H1 (cell line): ENCODE measurements at regions not wholly inside any gene's neighbourhood (a gene's known extent, or its start where the extent isn't known, plus 50 kb on each side); places are given as distances from the start of the nearest gene placed in this dataset.

Experiments
- ATF2 ChIP-seq: IDR thresholded peaks from 2 replicates; pipeline ENCODE4 v1.6.1; 2012; ENCODE audit warnings: low read length, inconsistent platforms
- ATF3 ChIP-seq: IDR thresholded peaks from 2 replicates; pipeline ENCODE4 v1.6.1; 2011; ENCODE audit warnings: low read depth, mild to moderate bottlenecking, low read length; ENCODE audit not compliant: insufficient read depth
- CHD2 ChIP-seq: IDR thresholded peaks from 2 replicates; pipeline ENCODE4 v1.6.1; 2012; ENCODE audit warnings: low read length, improper control_type of control experiment
- CREB1 ChIP-seq: IDR thresholded peaks from 2 replicates; pipeline ENCODE4 v1.6.1; 2012; ENCODE audit warnings: inconsistent platforms
- CTCF ChIP-seq, 3 experiments: IDR thresholded peaks; 1 replicate in 2 of 3; 2 replicates in 1 of 3; pipeline versions ENCODE4 v1.5.1 to v1.6.1; 2011; ENCODE audit warnings: low read length in 3 of 3, mild to moderate bottlenecking in 3 of 3, inconsistent platforms in 2 of 3, low read depth in 1 of 3, moderate library complexity in 1 of 3; ENCODE audit not compliant: insufficient read depth in 1 of 3; ENCODE audit errors: control extremely low read depth in 1 of 3
- GTF2F1 ChIP-seq: IDR thresholded peaks from 2 replicates; pipeline ENCODE4 v1.6.1; 2012; ENCODE audit warnings: low read depth, low read length, improper control_type of control experiment, borderline replicate concordance
- JUND ChIP-seq: IDR thresholded peaks from 2 replicates; pipeline ENCODE4 v1.6.1; 2011; ENCODE audit warnings: mild to moderate bottlenecking, improper control_type of control experiment, low read length
- MAX ChIP-seq: IDR thresholded peaks from 2 replicates; pipeline ENCODE4 v1.6.1; 2012; ENCODE audit warnings: inconsistent platforms
- POLR2A ChIP-seq, 2 experiments: IDR thresholded peaks; 1 replicate in 1 of 2; 2 replicates in 1 of 2; pipeline ENCODE4 v1.6.1; 2011; ENCODE audit warnings: low read depth in 2 of 2, low read length in 2 of 2, mild to moderate bottlenecking in 2 of 2; ENCODE audit errors: control extremely low read depth in 1 of 2
- RXRA ChIP-seq: IDR thresholded peaks from 2 replicates; pipeline ENCODE4 v1.6.1; 2011; ENCODE audit warnings: low read depth, mild to moderate bottlenecking, low read length, moderate library complexity; ENCODE audit not compliant: insufficient read depth
- SIN3A ChIP-seq, 2 experiments: IDR thresholded peaks in 1 of 2; conservative IDR thresholded peaks in 1 of 2; 2 replicates each; pipeline ENCODE4 v1.6.1; 2011 to 2012; ENCODE audit warnings: low read length in 2 of 2, improper control_type of control experiment in 1 of 2, low read depth in 1 of 2, mild to moderate bottlenecking in 1 of 2

- no peak for TF ChIP-seq JUND
- no peak for TF ChIP-seq GTF2F1
- TF ChIP-seq CTCF (IDR thresholded peaks at IDR 0.05; ENCODE audit: control extremely low read depth in 1 of 3, insufficient read depth in 1 of 3, low read depth in 1 of 3, low read length in 3 of 3) = no peak
- no peak for TF ChIP-seq ATF2
- TF ChIP-seq ATF3 = no peak
- no peak for TF ChIP-seq CREB1
- no peak for TF ChIP-seq CHD2
- TF ChIP-seq RXRA = no peak
- no peak for TF ChIP-seq MAX
- no peak for TF ChIP-seq SIN3A (conservative IDR thresholded peaks at IDR 0.05 in 1 of 2, IDR thresholded peaks at IDR 0.05 in 1 of 2; ENCODE audit: low read depth in 1 of 2, low read length in 2 of 2)
- no peak for TF ChIP-seq POLR2A (IDR thresholded peaks at IDR 0.05; ENCODE audit: control extremely low read depth in 1 of 2, low read depth in 2 of 2, low read length in 2 of 2)
Observed at GRCh38 chr2:144854596-144854995, 334.7 kb upstream of the ZEB2 start.
